ENCODE measurements at regions not wholly inside any gene's neighbourhood (a gene's known extent, or its start where the extent isn't known, plus 50 kb on each side); places are given as distances from the start of the nearest gene placed in this dataset.

- Histone ChIP-seq H3F3A (replicated peaks; ENCODE audit: insufficient read depth) (no peaks in the 10 kb centered on the region), H3K4me2 (no peak overlapping the region), H3K4me3 (ENCODE audit: low read depth in 2 of 2, low read length in 1 of 2) (no peak overlapping the region), H2AFZ (ENCODE audit: low read depth) (no peak overlapping the region), H3K9ac (no peak overlapping the region), H3K27me3 (ENCODE audit: insufficient read depth) (no peaks in the 10 kb centered on the region), H3K27ac (ENCODE audit: low read depth in 2 of 2, low read length in 1 of 2) (no peak overlapping the region), H3K4me1 (ENCODE audit: control insufficient read depth in 1 of 2, insufficient read depth in 2 of 2, low read depth in 1 of 2, low read length in 1 of 2) (no peaks in the 10 kb centered on the region), H3K9me3 (no peaks in the 10 kb centered on the region), H3K9me2 (0 out of 2 replicates have a peak, but pooled peaks cover 3% of the 10 kb centered on the region), H3K79me2 (ENCODE audit: insufficient read depth) (no peaks in the 10 kb centered on the region), H4K20me1 (ENCODE audit: insufficient read depth) (no peaks in the 10 kb centered on the region), H3K36me3 (replicated peaks in 1 of 2; ENCODE audit: control insufficient read depth in 1 of 2, insufficient read depth in 2 of 2, low read length in 1 of 2) (no peaks in the 10 kb centered on the region)
- no peak for DNase-seq
- TF ChIP-seq EP300 (IDR thresholded peaks at IDR 0.05; ENCODE audit: borderline replicate concordance in 1 of 2, low read depth in 1 of 2, low read length in 1 of 2), result no peak
- no peak for TF ChIP-seq NFIC (IDR thresholded peaks at IDR 0.05; ENCODE audit: borderline replicate concordance)
- no peak for TF ChIP-seq FOXM1 (IDR thresholded peaks at IDR 0.05; ENCODE audit: low read depth)
- TF ChIP-seq IRF3 (IDR thresholded peaks at IDR 0.05; ENCODE audit: low read depth, low read length), result no peak
- TF ChIP-seq GATA2 (CRISPR knock-in tag; IDR thresholded peaks at IDR 0.05), result no peak
- no peak for TF ChIP-seq RXRA (IDR thresholded peaks at IDR 0.05; ENCODE audit: borderline replicate concordance, low read depth)
- no peak for TF ChIP-seq TCF12 (IDR thresholded peaks at IDR 0.05)
- no peak for TF ChIP-seq MAX (IDR thresholded peaks at IDR 0.05; ENCODE audit: low read depth)
- CTCF ChIA-PET, result no interaction called here
- 21% methylated on average over 3 of the region's 3 CpGs for WGBS (ENCODE audit: low lambda C conversion rate)
- POLR2A ChIA-PET, result no interaction called here
Measured at GRCh38 chr2:49291619-49292018, 137.3 kb upstream of the FSHR start.

- H4K20me1 ChIP-seq (ENCODE audit: insufficient read depth), result no peaks in the 10 kb centered on the region
- no peaks in the 10 kb centered on the region for H3K36me3 ChIP-seq (replicated peaks in 1 of 2; ENCODE audit: control insufficient read depth in 1 of 2, insufficient read depth in 2 of 2, low read length in 1 of 2)
- no peaks in the 10 kb centered on the region for H3K79me2 ChIP-seq (ENCODE audit: insufficient read depth)
- ChIA-PET CTCF (interaction anchor here (0.6 to 1.0 kb wide), 2 partner anchors 46 to 327 kb away, joined by 3 read pairs; no protein-coding TSS in a partner anchor), POLR2A (no interaction called here)
- H3K27me3 ChIP-seq (ENCODE audit: insufficient read depth), result no peaks in the 10 kb centered on the region
- H3F3A ChIP-seq (replicated peaks; ENCODE audit: insufficient read depth), result no peaks in the 10 kb centered on the region
- no peak overlapping the region for H3K4me2 ChIP-seq
- H3K4me3 ChIP-seq (ENCODE audit: low read depth in 2 of 2, low read length in 1 of 2), result no peak overlapping the region
- 0 out of 2 replicates have a peak, but pooled peaks cover 3% of the 10 kb centered on the region for H3K9me2 ChIP-seq
- no peak overlapping the region for H3K9ac ChIP-seq
- no peak overlapping the region for H2AFZ ChIP-seq (ENCODE audit: low read depth)
- 36% methylated on average over 2 of the region's 2 CpGs for WGBS (ENCODE audit: low lambda C conversion rate)
- DNase-seq, result no peak
- TF ChIP-seq RFX5 (IDR thresholded peaks at IDR 0.05; ENCODE audit: low read length) (no peak), TEAD4 (IDR thresholded peaks at IDR 0.05; ENCODE audit: borderline replicate concordance, insufficient read depth) (no peak), ELF1 (IDR thresholded peaks at IDR 0.05) (no peak), USF2 (IDR thresholded peaks at IDR 0.05; ENCODE audit: borderline replicate concordance, low read depth, low read length) (no peak), TCF12 (IDR thresholded peaks at IDR 0.05) (no peak), TAF1 (IDR thresholded peaks at IDR 0.05; ENCODE audit: borderline replicate concordance, low read depth, low read length) (no peak), REST (IDR thresholded peaks at IDR 0.05; ENCODE audit: low read depth, low read length) (no peak), SMC3 (IDR thresholded peaks at IDR 0.05; ENCODE audit: low read depth, low read length) (no peak), RXRA (IDR thresholded peaks at IDR 0.05; ENCODE audit: borderline replicate concordance, low read depth) (no peak), CTCF (IDR thresholded peaks at IDR 0.05) (no peak), SIN3A (IDR thresholded peaks at IDR 0.05; ENCODE audit: borderline replicate concordance, low read depth, low read length) (no peak), USF1 (IDR thresholded peaks at IDR 0.05; ENCODE audit: borderline replicate concordance, low read depth) (no peak), EP300 (IDR thresholded peaks at IDR 0.05; ENCODE audit: borderline replicate concordance in 1 of 2, low read depth in 1 of 2, low read length in 1 of 2) (no peak), RCOR1 (IDR thresholded peaks at IDR 0.05; ENCODE audit: low read length) (no peak)
- no peaks in the 10 kb centered on the region for H3K4me1 ChIP-seq (ENCODE audit: control insufficient read depth in 1 of 2, insufficient read depth in 2 of 2, low read depth in 1 of 2, low read length in 1 of 2)
- H3K27ac ChIP-seq (ENCODE audit: low read depth in 2 of 2, low read length in 1 of 2), result no peak overlapping the region
- no peaks in the 10 kb centered on the region for H3K9me3 ChIP-seq
Measured at GRCh38 chr2:49289711-49290110, 135.4 kb upstream of the FSHR start.

Measured in SK-N-SH (cell line).